ENCODE measurements at regions not wholly inside any gene's neighbourhood (a gene's known extent, or its start where the extent isn't known, plus 50 kb on each side); places are given as distances from the start of the nearest gene placed in this dataset.

DNA sequence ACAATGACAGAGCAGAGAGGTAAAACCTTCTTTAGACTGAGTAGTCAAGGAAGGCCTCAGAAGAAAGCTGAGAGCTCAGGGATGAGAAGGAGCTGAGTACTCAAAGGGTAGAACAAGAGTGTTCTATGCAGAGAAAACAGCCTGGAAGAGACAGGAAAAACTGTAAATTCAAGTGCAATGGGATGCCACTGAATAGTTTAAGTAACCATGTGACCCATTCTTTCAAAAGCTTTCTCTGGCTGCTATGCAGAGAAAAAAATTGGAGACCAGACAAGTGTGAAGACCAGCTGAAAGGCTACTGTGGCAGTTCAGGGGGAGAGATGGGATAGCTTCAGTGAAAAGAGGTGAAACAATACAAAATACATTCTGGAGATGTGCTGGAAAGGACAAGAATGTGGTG lies 61.3 kb upstream of the RNF38 start:
- no peak for ATAC-seq

DNA sequence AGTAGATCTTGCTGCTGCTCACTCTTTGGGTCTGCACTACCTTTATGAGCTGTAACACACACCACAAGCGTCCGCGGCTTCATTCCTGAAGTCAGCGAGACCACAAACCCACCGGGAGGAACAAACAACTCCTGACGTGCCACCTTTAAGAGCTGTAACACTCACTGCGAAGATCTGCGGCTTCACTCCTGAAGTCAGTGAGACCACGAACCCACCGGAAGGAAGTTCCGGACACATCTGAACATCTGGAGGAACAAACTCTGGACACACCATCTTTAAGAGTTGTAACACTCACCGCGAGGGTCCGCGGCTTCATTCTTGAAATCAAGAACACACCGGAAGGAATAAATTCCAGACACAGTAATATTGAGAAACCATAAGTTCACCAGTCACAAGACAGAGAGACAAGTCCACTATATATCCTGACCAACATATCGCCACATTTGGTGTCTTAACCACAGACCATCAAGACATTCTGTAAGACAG lies 58.4 kb upstream of the RNF38 start:
- peak; percentile 24 to 26 for ATAC-seq

DNA sequence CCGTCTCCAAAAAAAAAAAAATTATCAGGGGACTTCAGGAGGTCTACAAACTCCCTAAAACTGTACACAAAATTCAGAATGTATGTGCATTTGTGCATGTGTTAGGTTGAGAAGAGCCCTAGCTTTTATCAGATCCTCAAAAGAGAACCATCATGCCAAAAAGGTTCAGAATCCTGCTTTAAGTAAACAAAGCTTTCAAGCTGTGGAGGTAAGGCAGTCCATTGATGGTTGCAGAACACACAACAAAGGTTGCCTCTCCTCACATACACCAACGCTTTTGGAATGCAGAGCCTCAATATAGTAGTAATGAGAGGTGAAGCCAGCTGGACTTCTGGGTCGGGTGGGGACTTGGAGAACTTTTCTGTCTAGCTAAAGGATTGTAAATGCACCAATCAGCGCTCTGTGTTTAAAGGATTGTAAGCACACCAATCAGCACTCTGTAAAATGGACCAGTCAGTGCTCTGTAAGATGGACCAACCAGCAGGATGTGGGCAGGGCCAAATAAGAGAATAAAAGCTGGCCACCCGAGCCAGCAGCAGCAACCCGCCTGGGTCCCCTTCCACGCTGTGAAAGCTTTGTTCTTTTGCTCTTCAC lies 57.9 kb upstream of the RNF38 start:
- ATAC-seq = peak in 1 of 2 donors; percentile 16

DNA sequence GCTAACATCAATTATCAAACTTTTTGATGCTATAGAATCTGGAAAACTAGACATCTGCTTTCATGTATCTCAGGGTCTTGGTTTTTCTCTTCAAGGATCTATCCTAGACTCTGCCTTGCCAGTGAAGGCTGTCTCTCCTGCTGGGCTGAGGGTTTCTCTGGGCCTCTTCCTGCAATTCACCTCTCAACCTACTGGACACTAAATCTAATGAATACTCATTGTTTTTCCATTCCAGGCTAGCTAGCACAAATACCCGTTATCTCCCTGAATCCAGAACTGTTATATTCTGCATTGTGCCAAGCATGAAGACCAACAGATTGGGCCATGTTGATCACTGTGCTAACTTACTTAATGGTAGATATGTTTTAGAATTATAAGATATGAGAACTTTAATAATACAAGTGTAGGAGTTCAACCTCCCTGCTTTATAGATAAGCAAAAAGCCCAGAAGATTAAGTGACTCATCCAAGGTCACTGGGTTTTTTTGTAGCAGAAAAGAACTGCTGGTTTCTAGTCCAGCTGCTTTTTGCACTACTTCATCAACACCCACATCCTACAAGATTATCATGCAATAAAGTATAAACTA lies 56.5 kb upstream of the RNF38 start:
- no peak for ATAC-seq

GRCh38 chr9:36451949-36452348 lies 51.9 kb upstream of the RNF38 start:
- no peak for ATAC-seq

DNA sequence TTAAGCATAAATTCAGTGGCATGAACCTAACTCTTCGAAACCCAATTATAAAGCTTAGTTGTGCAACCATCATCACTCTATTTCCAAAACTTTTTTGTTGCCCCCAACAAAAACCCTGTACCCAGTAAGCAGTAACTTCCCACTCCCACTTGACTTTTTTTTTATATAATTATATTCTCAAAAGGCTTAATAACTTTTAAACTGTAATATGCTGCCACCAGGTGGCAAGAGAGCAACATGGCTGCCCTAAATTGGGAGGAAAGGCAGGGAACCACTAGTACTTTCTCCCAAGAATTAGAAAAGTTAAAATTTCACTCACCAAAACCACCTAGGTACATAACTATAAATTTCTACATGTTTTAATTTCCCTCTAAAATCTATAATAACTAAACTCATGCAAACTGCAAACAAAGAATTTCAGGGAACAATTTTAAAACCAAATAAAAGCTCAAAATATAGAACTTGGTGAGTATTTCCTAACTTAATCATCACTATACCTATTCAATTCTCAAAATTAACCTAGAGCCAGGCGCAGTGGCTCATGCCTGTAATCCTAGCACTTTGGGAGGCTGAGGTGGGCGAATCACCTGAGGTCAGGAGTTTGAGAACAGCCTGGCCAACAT lies 50.2 kb upstream of the RNF38 start:
- no peak for ATAC-seq
